ENCODE measurements at regions not wholly inside any gene's neighbourhood (a gene's known extent, or its start where the extent isn't known, plus 50 kb on each side); places are given as distances from the start of the nearest gene placed in this dataset.

DNA sequence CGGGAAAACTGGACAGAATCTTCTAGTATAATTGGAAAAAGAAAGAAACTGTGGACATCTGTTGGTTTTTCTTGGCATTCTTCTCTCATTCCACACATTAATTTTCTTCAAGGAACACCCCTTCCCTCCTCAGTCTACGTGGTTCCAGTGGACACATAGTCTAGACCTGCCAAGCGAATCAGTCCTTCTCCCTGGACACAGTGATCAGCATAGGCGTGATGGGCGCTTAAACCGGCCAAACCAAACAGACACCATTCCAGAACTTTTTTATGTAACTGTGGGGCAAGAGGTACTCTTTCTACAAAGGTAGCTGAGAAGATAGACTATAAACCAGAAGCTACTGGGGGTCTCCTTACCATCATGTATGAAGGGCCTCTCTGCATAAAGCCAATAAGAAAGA lies 121.8 kb upstream of the COX10 start:
- intact Hi-C loops (cut with DNase I), result no loop called here

DNA sequence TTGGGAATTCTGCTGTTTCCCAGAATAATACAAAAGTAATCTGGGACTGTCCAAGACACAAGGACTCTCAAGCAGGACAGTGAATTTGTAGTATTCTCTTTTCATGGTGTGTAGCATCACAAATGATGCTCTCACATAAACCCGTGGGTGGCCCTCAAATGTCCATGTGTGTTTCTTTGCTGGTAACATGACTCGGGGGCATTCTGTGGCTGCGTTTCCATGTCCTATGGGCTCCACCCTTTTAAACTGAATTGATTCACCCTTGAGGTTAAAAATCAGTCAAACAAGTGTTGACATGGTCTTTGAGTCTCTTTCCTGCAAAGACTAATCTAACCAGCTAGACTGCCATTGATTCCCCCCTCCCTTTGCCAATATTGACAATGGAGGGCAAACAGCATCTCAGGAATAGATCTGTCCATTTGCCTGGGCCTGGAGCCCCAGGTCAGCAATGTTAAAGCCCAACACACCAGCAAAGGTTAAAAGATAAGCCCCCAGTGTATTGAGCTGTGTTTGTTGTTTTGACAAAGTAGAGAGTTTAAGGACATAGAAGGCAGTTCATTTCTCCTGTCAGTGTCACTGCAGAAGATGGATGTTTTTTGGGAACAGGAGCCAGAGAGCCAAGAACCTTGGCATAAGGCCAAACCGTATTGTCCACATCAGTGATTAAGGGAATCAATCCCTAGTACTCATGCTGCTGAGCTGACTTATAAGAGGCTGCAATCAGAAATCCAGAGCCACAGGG lies 117.1 kb upstream of the COX10 start:
- Histone ChIP-seq H3K9me3 (no peaks in the 10 kb centered on the region), H3K4me3 (no peak overlapping the region), H3K36me3 (no peaks in the 10 kb centered on the region), H3K27me3 (no peaks in the 10 kb centered on the region), H3K4me1 (no peaks in the 10 kb centered on the region), H3K27ac (replicated peaks in 1 of 4) (no peak overlapping the region)
- TF ChIP-seq EP300 (IDR thresholded peaks at IDR 0.05), result no peak
- no peak for TF ChIP-seq POLR2AphosphoS5 (IDR thresholded peaks at IDR 0.05)
- TF ChIP-seq, protein P1, sequence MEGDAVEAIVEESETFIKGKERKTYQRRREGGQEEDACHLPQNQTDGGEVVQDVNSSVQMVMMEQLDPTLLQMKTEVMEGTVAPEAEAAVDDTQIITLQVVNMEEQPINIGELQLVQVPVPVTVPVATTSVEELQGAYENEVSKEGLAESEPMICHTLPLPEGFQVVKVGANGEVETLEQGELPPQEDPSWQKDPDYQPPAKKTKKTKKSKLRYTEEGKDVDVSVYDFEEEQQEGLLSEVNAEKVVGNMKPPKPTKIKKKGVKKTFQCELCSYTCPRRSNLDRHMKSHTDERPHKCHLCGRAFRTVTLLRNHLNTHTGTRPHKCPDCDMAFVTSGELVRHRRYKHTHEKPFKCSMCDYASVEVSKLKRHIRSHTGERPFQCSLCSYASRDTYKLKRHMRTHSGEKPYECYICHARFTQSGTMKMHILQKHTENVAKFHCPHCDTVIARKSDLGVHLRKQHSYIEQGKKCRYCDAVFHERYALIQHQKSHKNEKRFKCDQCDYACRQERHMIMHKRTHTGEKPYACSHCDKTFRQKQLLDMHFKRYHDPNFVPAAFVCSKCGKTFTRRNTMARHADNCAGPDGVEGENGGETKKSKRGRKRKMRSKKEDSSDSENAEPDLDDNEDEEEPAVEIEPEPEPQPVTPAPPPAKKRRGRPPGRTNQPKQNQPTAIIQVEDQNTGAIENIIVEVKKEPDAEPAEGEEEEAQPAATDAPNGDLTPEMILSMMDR (IDR thresholded peaks at IDR 0.05), result no peak
- TF ChIP-seq POLR2A (IDR thresholded peaks at IDR 0.05; ENCODE audit: low read depth), result no peak
- 69% methylated on average over 4 of the region's 4 CpGs for WGBS
- intact Hi-C loops (cut with DNase I), result no loop called here
- no peak for DNase-seq (ENCODE audit: extremely low spot score)

More for the DNA sequence above, 121.8 kb upstream of the COX10 start:
- H3K27ac ChIP-seq (replicated peaks in 1 of 4), result peak overlapping the region in 1 of 4 donors; percentile 2
- H3K9me3 ChIP-seq, result no peaks in the 10 kb centered on the region
- no peak overlapping the region for H3K4me3 ChIP-seq
- 52% methylated on average over 6 of the region's 6 CpGs for WGBS
- H3K4me1 ChIP-seq, result no peaks in the 10 kb centered on the region
- no peak for TF ChIP-seq POLR2AphosphoS5 (IDR thresholded peaks at IDR 0.05)
- no peak for TF ChIP-seq POLR2A (IDR thresholded peaks at IDR 0.05; ENCODE audit: low read depth)
- TF ChIP-seq, protein P1 (IDR thresholded peaks at IDR 0.05), result no peak
- TF ChIP-seq EP300 (IDR thresholded peaks at IDR 0.05), result no peak
- no peaks in the 10 kb centered on the region for H3K36me3 ChIP-seq
- DNase-seq (ENCODE audit: extremely low spot score), result no peak
- no peaks in the 10 kb centered on the region for H3K27me3 ChIP-seq

DNA sequence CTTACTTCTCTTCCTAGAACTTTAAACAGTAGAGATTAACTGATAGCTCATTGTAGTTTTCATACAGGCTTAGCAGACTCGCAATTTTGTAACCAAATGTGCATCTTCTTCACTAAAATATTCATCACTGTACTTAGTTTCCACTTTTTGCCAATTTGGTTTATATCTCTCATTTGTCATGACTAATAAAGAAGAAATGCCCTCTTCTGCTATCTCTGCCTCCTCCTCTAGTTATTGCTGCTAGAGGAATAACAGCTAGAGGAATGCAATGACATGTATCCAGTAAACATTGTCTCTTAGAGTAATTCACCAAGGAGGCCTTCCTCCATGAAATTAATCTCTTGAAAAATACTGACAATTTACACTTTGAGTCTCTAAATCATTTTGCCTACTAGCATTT lies 115.5 kb upstream of the COX10 start:
- 0% methylated on average over 1 of the region's 1 CpG for WGBS
- H3K36me3 ChIP-seq, result no peaks in the 10 kb centered on the region
- H3K27ac ChIP-seq (replicated peaks in 1 of 4), result no peak overlapping the region

DNA sequence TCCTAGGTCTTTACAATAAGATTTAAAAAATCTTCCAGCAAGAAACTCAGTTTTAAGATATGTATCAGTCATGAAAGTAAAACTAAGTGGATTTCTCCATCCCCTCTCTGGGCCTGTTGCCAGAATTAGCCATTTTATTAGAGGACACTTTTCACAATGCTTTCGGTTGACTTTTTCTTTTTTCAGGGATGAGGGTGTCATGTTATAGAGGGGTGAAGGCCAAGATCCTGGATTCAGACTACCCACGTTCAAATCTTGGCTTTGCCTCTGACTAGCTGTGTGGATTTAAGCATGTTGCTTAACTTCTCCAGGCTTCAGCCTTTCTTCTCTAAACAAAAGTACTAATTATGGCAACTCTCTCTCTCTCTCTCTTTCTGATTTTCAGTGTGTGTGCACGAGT lies 111.7 kb upstream of the COX10 start:
- Histone ChIP-seq H3K27me3 (no peaks in the 10 kb centered on the region), H3K4me1 (peaks cover 0 to 6% (median 2%) of the 10 kb centered on the region in 4 donors), H3K36me3 (no peaks in the 10 kb centered on the region), H3K9me3 (no peaks in the 10 kb centered on the region), H3K4me3 (no peak overlapping the region), H3K27ac (replicated peaks in 1 of 4) (no peak overlapping the region)
- TF ChIP-seq POLR2A (IDR thresholded peaks at IDR 0.05; ENCODE audit: low read depth), result no peak
- no peak for TF ChIP-seq POLR2AphosphoS5 (IDR thresholded peaks at IDR 0.05)
- no peak for TF ChIP-seq EP300 (IDR thresholded peaks at IDR 0.05)
- TF ChIP-seq, protein P1 (IDR thresholded peaks at IDR 0.05), result no peak
- intact Hi-C loops (cut with DNase I), result no loop called here
- 31% methylated on average over 3 of the region's 3 CpGs for WGBS
- DNase-seq (ENCODE audit: extremely low spot score), result no peak

More for the DNA sequence above, 115.5 kb upstream of the COX10 start:
- H3K9me3 ChIP-seq, result no peaks in the 10 kb centered on the region
- TF ChIP-seq POLR2A (IDR thresholded peaks at IDR 0.05; ENCODE audit: low read depth), result no peak
- no peak for TF ChIP-seq POLR2AphosphoS5 (IDR thresholded peaks at IDR 0.05)
- no peak for TF ChIP-seq EP300 (IDR thresholded peaks at IDR 0.05)
- TF ChIP-seq, protein P1 (IDR thresholded peaks at IDR 0.05), result no peak
- no peak for DNase-seq (ENCODE audit: extremely low spot score)
- intact Hi-C loops (cut with DNase I), result no loop called here
- H3K4me3 ChIP-seq, result no peak overlapping the region
- H3K27me3 ChIP-seq, result no peaks in the 10 kb centered on the region
- H3K4me1 ChIP-seq, result peaks cover 0 to 6% (median 2%) of the 10 kb centered on the region in 4 donors

All from esophagus muscularis mucosa (tissue), 4 donors.